ENCODE measurements at regions not wholly inside any gene's neighbourhood (a gene's known extent, or its start where the extent isn't known, plus 50 kb on each side); places are given as distances from the start of the nearest gene placed in this dataset.
A peak's percentile ranks its signal among the peaks of the same experiment; 100 is the strongest.

DNA sequence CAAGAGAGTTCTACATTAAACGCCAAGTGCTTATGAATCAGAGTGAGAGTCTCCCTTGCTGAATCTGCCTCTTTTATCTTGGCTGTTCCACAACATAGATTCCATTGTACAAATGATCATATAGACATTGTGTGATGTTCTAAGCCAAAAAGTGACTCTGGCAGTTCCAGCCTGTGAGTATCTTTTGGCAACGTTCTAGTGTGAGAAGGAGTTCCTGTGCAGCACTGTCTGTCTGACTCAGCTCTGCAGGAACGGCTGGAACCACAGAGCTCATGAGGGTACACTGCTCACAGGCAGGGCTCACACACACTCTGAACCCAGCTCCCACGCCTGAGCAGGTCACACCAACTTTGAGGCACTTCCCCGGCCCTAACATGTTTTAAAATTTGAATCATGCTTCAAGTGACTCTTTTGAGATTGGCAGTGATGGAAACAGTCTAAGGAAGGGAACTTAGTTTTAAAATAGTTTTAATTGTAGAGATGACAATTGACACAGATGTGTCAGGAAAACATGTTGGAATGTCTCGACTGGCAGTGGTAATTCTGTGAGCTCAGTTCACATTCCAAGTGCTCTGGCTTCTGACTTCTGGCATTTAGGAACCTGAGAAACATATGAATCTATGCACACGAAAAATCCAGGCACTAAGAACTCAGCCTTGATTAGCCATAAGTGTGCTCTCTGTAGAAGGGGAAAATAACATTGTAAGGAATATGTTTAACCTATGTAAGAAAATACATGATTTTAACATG, 272.0 kb downstream of the UQCRFS1 start:
- DNase-seq (ENCODE audit: low read depth) = peak; percentile 59

DNA sequence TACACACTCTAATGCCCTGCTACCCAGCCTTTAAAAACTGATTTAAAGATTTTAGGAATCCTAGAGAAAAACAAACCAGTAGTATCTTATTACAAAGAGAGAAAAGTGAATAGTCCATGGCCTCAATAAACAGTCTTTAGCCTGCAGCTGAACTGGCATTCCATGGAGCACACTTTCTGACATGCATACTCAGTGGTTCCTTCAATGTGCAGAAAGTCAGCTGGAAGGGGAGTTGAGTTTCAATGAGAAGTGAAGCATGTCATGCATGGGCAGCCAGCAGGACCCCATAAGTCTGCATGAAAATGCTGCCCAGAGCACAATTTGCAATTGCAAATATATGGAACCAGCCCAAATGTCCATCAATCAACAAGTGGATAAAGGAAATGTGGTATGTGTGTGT, 273.7 kb downstream of the UQCRFS1 start:
- no peak for DNase-seq (ENCODE audit: low read depth)

DNA sequence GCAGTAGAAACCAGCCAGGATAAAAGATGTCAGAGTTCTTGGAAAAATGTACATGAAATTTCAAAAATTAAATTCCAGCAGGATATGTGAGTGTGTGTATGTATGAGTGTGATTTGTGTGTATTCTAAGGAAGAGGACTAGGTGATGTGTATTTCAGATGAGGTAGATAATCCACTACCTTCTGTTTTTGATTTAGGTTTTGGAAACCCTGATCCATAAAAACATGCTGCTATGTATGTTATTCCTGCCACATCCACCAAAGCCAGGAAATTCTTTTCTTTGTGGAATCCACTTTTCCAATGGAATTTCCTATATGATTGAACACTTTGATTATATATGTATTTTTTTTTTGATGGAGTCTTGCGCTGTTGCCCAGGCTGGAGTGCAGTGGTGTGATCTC, 276.9 kb downstream of the UQCRFS1 start:
- DNase-seq (ENCODE audit: low read depth) = no peak

DNA sequence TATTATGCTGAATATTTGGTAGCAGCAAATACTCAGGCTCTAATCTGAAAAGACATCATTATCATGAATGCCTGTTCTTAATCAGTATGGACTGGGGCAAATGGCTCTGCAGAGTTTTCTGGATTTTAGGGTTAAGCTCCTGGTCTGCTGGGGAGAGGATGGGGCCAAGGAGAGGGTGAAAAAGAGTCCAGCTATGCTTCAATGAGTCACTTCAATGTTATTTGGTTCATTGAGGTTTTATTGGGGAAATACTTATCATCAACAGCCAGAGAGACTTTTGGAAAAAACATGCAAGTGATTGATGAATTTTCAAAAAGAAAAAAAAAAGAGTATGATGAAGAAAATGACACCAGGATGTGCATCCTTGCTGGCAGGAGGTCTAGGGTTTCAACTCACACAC, 278.3 kb downstream of the UQCRFS1 start:
- no peak for DNase-seq (ENCODE audit: low read depth)

DNA sequence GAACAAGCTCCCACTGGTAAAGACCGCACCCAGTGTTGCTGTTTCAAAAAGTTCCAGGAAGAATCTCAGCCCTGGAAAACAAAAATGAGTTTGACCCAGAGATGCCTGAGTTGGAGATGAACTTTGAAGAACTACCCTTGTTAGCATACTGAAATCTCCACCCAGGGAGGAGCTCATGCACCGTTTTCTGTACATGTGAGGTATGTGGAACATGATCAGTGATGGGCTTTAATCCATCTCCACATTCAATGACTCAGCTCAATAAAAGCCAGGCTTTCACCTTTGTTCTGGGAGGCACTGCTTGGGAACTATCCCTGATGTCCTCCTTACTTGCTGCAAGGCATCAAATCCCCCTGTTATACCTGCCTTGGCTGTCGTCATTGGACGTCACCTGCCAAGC, 279.9 kb downstream of the UQCRFS1 start:
- DNase-seq (ENCODE audit: low read depth) = no peak

DNA sequence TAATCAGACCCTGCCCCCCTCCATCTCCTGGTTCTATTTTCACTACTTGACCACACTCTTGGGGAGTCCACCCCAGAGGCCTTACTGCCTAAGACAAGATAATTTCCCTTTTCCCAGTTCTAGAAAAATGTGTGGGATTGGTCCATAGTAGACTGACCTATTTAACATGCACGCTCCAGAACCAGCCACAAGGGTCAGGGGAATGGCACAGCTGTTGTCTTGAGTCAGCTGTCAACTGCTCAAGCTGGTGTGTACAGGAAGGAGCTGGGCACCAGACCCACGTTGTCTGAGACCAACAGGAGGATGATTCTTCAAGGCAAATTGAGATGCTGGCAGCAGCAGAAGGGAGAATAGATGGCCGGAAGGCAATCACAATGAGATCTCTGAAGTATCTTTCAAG, 280.5 kb downstream of the UQCRFS1 start:
- DNase-seq (ENCODE audit: low read depth) = peak; percentile 92

DNA sequence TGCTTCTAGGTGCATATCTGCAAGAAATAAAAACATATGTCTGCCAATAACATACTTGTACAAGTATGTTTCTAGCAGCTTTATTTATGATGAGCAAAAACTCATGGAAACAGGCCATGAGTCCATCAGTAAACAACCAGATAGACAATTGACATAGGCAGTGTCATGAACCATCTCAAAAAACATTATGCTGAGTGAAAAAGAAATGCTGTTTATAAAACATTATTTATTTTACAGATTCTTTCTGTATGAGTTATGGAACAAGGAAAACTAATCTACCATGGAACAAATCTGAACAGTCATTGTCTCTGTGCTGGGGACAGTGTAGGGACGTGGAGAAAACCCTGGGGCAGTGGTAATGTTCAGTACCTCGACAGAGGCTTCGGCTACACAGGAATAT, 283.9 kb downstream of the UQCRFS1 start:
- DNase-seq (ENCODE audit: low read depth) = no peak

DNA sequence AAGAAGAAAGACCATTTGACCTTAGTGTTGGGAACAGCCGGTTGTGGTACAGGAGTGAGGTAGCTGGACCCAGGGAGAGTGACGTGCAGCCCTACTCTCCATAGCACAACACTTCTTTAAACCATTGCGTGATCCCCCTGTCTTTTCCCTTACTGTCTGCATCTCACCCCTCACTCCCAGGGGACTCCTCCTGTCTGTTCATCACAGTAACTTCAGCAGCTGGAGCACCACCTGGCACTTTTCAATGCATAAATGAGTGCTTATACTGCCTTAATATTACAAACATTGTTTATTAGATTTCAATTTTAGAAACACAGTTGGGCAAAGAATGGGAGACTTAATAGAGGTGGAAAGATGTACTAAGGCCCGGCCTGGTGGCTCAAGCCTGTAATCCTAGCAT, 285.5 kb downstream of the UQCRFS1 start:
- DNase-seq (ENCODE audit: low read depth) = no peak

DNA sequence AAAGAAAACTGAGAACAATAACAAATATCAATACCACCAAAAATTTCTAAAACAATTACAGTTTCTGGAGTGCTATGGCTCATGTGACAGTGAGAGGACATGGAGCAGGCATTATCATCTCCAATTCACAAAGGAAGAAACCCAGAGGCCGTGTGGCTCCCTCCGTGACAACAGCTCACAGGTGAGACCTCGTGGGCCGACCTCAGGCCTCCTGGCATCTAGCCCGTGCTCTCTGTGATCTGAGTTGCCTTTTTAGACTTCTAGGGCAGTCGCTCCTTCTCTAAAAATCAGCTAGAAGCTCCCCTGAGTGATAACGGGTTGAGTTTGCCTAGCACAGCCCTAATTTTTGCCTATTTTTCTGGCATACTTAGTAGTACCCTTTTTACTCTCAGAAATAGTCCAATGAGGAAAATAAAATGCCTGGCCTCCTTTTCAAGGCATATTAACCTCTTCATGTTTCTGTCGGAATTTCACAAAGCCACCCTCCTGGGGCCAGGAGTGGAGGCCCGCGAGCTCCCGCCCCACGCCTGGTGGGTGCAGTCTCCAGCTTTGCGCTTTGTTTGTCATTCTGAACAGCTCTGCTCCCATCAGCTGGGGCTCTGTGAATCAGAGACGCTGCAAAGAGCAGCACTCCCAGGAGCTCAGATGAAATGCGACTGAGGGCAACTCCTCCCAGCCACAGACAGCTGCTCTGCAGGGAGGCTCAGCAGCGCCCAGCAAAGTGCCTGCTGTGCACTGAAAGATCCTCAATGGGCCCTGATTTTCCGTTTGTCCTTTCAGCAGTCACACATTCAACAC, 292.5 kb downstream of the UQCRFS1 start:
- DNase-seq (ENCODE audit: low read depth) = peak; percentile 71

DNA sequence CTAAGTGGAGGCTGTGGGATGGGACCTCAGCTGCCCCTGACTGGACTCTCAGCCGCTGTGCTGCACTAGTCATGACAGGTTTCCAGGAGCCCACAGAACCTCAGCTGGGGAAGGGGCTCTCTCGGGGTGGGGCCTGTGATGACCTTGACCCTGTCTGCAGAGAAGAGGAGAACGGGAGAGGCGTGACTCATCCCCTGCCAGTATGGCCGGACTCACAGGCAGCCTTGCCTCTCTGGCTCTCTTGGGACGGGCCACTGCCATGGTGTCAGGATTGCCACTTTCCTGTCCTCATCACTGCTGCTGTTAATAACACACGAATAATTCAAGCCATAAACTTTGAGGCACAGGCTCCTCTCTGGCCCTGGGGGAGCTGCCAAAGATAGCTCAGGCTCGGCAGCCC, 295.3 kb downstream of the UQCRFS1 start:
- peak; percentile 69 for DNase-seq (ENCODE audit: low read depth)

DNA sequence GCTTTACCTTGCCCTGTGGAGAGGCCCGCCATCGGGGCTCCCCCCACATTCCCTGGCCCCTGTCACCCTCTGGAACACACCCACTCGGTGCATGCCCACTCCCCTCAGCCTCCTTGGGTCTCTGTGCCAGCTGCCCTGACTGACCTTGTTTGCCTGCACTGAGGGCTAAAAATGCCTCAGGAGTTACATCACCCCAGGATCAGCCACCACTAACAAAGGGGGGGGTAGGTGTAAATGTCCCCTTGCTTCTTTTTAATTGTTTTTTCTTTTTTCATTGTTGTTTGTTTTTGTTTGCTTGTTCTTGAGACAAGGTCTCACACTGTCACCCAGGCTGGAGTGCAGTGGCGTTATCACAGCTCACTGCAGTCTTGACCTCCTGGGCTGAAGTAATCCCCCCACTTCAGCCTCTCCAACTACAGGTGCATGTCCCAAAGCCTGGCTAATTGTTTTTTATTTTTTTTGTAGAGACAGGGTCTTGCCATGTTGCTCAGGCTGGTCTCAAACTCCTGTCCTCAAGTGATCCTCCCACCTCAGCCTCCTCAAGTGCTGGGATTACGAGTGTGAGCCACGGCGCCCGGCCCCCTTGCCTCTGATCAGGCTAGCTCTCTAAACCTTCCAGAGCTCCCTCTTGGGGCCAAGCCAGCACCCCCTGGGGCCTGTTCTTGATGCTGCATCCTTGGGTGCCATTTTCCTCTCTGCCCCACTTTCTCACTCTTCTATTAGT, 297.1 kb downstream of the UQCRFS1 start:
- DNase-seq (ENCODE audit: low read depth) = no peak

DNA sequence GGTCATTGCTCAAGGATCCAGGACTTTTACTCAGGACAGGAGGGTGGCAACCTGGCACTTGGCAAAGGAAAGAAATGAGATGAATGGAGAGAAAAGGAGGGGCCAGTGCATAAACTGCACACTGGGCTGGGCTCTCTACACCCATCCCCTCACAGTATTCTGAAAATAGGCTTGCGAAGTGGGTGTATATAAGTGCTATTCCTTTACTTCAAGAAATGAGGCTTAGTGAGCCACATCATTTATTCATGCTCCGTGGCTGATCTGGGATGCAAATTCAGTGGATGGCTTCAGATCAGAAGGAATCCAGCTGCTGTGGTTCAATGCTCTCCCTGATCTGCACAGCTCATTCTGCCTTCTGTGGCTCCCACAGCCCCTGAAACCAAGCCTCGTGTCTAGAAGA, 297.7 kb downstream of the UQCRFS1 start:
- no peak for DNase-seq (ENCODE audit: low read depth)

DNA sequence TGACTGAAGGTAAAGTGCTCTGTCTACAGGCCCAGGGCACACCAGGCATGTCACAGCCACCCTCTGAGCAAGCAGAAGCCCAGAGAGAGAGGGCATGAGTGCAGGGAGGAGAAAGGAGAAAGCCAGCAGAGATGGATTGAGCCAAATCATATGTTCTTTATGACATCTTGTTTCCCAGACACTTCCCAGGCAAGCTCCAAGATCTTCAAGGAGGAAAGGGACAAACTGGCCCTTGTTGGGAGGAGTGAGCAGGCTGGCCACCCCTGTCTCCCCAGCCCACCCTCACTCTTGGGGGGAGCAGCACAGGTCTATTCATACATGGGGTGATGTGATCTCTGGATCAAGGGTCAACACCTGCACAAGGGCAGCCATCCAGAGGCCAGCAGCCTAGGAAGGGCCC, 298.8 kb downstream of the UQCRFS1 start:
- DNase-seq (ENCODE audit: low read depth) = no peak

DNA sequence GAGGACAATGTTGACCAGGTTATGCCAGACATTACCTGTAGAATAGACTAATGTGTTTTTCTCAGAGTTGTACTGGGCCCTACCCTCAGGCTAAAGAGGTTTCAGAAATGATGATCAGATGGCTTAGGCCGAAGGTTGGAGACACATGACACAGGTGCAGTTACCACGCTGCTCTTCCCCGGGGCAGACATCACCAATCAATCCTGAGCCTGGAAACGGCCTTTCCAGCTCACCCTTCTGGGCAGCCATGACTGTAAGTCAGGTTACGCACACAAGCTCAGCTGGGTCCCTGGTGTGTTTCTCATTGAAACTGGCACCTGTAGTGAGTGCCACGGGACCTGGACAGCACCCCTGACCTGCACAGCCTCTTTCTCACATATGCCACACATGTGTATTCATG, 299.3 kb downstream of the UQCRFS1 start:
- no peak for DNase-seq (ENCODE audit: low read depth)

DNA sequence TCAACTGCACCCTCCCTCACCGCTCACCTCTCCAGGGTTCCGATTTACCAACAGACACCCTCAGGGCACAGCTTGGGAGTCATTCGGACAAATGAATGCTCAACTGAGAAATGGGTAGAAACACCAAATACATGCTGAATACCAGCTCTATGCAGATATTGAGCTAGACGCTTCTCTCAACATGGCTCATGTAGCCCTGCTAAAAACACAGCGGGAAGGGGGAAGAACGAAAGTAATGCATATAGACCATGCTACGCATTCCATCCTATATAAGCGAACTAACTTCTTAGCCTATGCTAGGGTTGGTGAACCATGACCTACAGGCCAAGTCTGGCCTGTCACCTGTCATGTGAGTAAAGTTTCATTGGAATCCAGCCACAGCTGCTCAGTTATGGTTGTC, 304.0 kb downstream of the UQCRFS1 start:
- DNase-seq (ENCODE audit: low read depth) = no peak

DNA sequence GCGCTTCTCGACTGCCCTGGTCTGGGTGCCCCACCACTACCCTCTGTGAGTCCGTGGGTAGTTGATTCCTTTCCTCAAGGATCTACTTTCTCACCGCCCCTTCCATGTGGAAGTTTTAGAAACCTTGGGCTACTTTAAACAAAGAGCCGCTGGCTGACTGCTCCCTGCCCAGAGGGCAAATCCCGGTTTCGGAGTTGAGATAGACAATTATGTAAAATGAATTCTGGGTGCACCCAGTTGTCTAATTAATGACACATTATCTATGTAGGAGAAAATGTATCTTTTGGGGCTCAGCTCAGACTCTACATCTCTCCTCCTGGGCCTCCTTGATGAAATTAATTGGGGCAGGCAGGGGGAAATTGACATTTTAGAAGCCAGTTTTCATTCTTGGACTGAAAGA, 305.4 kb downstream of the UQCRFS1 start:
- DNase-seq (ENCODE audit: low read depth) = no peak

DNA sequence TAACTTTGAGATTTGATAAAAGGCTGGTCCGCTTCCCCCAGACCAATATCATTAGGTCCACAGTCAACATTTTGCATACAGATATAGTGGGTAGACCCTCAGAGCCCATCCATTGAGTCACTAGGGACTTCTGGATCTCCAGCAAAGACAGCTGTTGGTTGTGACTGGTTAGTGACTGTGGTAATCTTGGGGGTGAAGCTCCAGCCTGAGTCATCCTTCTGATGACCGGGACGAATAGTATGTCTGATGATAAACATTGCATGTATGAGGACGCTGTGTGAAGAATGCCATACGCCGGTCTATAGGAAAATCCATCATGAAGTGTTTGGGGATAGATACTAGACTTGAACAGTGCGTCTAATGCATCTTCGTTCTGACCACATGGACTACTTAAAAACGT, 307.0 kb downstream of the UQCRFS1 start:
- peak; percentile 59 for DNase-seq (ENCODE audit: low read depth)

DNA sequence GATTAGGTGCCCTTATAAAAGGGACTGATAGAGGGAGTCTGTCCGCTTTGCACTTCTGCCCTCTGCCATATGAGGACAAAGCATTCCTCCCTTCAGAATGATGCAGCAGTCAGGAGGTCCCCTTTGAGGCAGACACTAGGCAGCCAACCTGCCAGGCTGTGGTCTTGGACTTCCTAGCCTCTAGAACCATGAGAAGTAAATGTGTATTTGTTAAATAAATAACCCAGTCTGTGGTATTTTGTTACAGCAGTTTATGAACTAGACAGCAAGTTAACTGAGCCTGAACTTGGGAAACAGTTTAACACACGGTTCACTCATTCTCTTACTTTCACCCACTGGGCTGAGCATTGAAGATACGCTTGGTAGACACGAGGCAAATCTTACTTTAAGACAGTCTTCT, 313.2 kb downstream of the UQCRFS1 start:
- no peak for DNase-seq (ENCODE audit: low read depth)

DNA sequence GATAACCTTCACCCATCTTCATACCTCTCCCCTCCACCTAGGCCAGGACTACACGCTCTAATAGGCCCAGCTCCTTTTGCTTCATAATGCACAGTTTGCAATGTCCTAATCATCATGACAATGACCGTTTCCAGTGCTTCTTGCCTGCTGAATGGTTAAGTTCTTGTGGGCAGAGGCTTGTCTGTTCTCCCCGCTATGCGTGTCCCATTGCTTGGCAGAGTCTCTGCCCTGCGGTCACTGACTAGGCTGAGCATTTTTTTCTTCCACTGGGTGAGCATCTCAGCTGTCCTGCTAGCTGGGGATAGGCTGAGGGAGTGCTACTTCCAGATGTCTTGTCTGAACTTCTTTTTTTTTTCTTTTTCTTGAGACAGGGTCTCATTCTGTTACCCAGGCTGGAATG, 314.7 kb downstream of the UQCRFS1 start:
- DNase-seq (ENCODE audit: low read depth) = peak; percentile 91

DNA sequence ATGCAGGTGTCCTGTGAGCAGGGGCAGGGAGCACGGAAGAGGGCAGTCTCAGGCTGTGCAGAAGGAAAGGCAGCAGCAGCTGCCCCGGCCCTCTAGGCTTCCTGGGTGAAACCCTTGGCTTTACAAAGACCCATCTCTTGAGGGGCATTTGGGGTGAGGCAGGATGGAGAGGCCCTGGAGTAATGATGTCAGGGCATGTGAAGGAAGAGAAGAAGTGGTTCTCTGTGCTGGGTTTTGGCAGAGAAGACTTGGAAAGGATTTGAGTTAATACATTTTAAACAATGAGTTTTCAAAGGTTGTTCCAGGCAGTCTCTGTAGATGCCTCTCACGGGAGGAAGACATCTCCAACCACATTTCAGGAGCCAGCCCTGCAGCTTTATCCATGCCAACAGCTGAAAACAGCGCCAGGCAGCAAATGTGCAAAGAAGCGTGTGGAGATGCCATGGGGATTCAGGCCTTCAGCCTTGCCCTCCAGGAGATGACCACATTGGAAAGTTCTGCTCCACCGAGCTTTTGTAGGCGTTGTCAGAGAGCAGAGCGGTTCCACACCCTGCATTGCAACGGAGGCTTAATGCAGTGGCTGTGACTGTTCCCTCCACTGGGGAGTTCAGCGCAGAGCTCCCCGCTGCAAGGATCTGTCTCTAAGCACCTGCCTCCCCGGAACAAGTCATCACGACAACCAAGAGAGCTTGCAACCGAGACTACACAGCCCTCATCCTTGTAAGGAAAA, 322.8 kb downstream of the UQCRFS1 start:
- no peak for DNase-seq (ENCODE audit: low read depth)

DNA sequence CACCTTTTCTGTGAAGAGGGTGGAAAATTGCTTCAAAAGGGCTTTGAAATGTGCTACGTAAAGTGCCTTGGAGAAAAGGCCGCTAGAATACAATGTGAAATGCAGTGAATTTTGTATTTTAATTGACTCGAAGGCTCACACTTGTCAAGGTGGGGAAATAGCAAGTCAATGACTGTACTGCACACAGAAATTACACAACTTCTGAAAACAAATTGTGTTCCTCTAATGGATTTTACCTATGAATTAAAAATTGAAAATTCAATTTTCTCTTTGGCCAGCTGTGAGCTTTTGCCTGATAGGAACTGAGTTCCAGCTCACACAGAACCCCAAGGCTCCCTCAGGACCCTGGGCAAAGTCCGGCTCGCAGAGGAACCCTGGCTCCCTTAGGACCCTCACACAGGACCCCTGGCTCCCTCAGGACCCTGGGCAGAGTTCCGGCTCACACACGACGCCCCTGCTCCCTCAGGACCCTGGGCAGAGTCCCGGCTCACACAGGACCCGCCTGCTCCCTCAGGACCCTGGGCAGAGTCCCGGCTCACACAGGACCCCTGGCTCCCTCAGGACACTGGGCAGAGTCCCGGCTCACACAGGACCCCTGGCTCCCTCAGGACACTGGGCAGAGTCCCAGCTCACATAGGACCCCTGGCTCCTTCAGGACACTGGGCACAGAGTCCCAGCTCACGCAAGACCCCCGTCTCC, 324.9 kb downstream of the UQCRFS1 start:
- no peak for DNase-seq (ENCODE audit: low read depth)

Measured in myocyte (in vitro differentiated cells).